SKM-1 (cell line): ENCODE measurements at regions not wholly inside any gene's neighbourhood (a gene's known extent, or its start where the extent isn't known, plus 50 kb on each side); places are given as distances from the start of the nearest gene placed in this dataset.

Experiments used
- DNase-seq: peaks from one replicate; lab custom pipeline; 2025; ENCODE audit not compliant: unreplicated experiment; lab: John Stamatoyannopoulos, UW

DNA sequence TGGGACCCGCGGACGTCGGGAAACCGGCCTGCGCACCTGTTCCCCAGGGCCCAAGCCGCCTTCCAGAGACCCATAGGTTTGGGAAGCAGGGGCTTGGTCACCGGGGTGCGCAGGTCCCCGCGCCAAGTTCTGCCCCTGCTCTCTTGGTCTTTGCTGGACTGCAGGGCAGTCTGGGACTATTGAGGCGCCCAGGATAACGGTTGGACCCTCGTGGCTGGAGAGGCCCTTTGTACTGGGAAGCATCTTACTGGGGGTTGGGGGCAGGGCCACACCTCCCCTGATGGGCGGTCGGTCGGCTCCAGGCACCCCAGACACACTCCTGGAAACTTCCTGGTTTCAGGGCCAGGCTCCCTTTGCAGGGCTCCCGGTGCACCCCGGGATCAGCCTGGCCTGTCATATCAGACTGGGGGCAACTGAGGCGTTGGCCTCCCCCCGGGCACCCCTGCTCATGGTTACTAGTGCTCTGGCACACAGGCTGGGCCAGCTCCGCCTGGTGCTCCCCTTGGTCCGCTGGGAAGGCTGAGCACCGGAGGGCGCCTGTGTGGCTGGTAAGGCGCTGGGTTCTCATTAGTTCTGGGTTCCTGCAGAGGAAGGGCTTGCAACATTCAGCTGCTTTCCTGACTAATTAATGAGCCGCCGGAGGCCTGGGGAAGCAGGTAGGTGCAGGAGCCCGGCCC is 1250.5 kb downstream of the BRD1 start:
- no peak for DNase-seq

DNA sequence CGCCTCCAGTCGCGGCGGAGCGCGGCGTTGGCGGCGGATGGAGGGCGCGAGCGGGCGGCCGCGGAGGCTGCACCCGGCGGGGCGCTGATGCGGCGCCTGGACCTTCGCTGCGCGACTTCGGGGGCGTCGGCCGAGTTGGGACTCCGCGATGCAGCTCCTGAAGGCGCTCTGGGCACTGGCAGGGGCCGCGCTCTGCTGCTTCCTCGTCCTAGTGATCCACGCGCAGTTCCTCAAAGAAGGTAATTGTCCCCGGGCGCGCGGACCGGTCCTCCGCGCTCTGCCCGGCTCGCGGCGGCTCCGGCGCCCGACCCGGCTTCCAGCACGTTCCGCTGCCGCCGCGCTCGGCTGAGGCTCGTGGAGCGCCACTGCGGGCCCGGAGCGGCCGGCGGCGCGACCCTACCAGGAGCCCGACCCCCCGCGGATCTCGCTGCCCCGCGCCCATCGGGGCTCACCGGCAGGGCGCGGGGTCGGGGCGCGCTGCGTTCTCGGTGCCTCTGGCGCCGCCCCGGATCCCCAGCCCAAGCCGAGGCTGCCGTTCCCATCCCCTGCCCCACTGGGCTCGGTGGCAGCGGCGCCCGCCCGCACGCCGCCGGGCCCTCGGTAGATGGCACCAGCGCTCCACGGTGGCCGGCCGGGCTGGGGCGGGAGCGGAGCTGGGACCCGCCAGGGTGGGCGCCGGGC is 1251.2 kb downstream of the BRD1 start:
- DNase-seq, result no peak

GRCh38 chr22:48575618-48576332 is 1251.9 kb downstream of the BRD1 start:
- DNase-seq, result no peak

DNA sequence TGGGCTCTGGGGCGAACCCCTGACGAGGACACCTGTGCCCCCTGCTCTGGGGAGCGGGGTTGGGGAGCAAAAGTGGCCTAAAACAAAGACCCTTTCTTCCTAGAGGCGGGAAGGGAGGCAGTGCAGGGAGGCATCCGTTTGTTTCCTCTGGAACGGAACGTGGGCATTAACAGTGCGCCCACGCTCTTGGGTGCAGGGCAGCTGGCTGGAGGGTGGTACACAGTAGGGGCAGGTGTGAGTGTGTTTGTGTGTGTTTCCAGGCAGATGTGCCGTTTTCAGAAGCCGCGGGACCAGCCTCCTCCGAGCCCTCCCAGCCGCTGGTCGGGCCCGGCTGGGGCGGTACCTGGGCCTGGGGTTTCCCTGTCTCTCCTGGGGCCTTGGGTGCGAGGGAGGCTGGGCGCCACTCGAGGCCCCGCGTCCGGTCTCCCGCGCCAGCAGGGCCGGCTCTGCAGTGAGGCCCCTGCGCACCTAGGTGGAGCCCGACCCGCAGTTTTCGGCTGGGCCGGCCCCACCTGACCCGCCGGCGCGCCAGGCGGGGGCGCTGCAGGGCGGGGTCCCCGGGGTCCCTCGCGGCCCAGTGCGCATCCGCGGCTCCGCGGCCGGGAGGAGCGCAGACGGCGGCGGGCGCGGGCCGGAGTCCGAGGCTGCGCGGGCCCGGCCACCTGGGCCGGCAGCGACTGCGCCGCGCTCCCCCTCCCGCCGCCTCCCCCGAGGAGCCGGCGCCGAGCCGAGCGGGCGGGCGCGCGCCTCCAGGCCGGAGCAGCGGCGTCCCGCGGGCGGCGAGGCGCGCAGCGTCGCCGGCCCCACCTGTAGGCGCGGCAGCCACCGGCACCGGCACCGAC is 1252.7 kb downstream of the BRD1 start:
- no peak for DNase-seq

- DNase-seq, result no peak
Observed at GRCh38 chr22:48573766-48574165, 1253.9 kb downstream of the BRD1 start.

- DNase-seq, result no peak
Observed at GRCh38 chr22:48572951-48573350, 1254.7 kb downstream of the BRD1 start.

DNA sequence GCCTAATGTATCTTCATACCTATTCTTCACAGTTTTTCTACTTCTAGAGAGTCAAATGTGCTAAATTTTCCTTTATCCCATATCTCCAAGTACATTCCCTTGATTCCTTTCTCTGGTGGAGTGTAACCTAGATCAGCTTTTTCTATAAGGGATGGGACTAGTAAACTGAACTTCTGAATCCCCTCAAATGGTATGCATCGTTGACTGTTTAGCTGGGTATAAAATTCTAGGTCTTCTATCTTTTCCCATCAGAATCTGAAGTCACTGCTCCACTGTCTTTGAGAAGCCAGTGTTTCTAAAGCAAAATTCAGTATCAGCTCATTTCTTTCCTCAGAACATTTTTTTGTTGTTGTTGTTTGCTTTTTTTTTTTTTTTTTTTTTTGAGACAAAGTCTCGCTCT is 1256.8 kb downstream of the BRD1 start:
- no peak for DNase-seq

DNA sequence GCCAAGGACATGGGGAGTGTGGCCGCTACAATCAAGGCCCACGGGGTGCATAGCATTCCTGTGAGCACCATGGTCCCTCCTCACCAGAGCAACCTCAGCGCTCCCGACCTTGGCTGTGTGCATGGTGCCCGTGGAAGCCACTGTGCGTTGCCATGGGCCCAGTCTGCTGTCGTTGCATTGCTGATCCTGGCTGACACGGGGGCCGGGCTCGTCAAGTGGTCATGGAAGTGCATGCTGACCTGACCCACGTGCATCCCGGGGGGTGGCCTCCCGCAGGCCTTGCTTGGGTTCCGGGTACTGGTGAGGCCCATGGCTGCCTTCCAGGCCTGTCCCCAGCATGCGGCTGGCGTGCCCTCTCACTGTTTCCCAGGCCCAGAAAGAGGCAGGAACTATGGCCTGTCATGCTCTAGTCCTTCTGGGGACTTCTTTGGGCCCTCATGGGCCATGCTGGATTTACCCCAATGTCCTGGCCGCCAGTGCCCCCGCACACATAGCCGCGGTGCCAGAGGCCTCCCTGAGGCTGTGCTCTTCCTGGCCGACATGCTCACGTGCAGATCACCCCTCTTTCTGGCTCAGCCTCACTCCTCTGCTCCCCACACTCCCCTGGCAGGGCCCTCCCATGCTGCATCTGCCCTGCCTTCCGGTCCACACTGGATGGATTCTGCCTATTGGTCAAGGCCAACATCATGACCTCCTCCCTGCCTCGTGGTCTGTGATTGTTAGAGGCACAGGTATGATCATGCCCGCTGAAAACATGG is 1258.0 kb downstream of the BRD1 start:
- DNase-seq, result no peak

- DNase-seq, result no peak
Observed at GRCh38 chr22:48568736-48569330, 1258.8 kb downstream of the BRD1 start.

GRCh38 chr22:48567213-48567975 is 1260.3 kb downstream of the BRD1 start:
- DNase-seq, result no peak

- DNase-seq, result no peak
Observed at GRCh38 chr22:48566741-48567140, 1260.9 kb downstream of the BRD1 start.

DNA sequence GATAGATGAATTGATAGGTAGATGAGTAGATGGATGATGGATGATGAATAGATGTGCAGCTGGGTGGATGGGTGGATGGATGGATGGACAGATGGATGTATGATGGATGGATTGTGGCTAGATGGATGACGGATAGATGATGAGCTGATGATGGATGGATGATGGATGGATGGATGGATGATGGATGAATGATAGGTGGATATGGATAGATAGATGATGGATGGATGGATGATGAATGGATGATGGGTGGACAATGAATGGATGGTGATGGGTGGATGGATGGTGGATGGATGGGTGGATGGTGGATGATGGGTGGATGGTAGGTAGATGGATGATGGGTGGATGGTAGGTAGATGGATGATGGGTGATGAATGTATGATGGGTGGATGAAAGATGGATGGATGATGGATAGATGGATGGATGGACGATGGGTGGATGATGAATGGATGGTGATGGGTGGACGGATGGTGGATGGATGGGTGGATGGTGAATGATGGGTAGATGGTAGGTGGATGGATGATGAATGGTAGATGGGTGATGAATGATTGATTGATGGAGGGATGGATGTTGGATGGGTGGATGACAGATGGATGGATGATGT is 1261.7 kb downstream of the BRD1 start:
- no peak for DNase-seq

DNA sequence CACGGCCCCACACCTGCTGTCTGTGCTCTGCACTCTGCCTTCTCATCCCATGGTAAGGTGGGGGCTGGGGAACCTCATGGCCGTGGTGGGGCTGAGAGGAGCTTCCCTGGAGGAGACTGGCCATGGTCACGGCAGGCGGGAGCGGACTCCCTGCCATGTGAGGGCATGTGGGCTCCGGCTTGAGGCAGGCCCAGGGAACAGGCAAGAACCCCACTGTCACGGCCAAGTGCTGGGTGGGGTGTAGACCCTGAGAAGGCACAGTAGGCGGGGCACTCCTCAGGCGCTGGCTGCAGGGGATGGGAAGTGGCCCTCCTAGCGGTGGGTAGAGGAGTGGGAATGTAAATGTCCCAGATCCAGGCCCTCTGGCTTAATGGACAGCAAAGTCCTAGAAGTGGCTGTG is 1262.7 kb downstream of the BRD1 start:
- no peak for DNase-seq

DNA sequence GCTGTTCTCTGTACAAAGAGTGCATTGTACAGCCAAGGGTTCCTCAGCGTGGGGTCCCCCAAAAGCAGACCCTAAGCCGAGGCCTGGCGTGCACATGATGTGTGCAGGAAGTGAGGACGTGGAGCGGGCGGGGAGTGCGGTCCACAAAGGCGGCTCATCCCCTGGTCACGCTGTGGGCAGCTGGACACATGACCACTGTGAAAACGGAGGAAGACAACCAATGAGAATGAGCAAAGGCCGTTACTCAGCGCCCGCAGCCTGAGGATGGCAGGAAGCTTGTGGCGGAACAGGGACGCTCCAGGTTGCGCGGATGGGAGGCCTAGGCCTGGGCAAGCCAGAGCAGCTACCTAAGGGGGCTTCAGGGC is 1263.7 kb downstream of the BRD1 start:
- no peak for DNase-seq

DNA sequence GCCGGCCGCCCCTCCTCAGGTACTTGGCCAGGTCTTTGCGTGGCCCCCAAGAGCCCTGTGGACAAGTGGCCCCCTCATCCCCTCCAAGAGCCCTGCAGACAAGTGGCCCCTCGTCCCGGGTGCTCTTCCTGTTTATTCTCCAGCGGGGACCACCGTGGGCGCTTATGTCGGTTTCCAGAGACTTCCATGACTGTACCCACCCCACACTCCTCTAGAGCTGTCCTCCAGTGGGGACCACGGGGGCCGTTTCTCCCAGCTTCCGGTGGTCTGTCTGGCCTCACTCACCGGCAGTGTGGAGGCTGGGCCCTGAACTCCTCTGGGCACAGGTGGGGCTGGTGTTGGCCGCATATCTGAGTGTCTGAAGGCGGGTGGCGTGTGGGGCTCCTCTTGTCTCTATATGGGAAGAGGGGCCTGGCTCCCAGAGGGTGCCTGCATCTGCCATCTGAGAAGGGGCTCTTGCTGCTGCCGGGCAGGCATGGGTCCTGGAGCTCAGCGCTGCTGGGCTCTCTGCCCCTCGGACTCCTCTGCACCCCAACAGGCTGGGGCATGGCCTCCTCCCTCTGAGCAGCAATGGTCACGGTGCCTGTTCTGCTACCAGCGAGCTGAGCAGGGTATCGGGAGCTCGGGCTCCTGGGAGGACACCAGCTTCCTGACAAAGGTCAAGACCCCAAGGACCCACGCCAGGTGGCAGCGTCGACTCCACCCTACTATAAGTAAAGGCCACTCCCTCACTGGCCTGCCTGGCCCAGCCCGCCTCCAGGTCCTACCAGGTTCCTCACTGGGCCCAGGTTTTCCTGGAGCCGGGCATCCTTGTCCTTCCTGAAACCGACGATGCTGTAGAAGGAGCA is 1264.3 kb downstream of the BRD1 start:
- no peak for DNase-seq

DNA sequence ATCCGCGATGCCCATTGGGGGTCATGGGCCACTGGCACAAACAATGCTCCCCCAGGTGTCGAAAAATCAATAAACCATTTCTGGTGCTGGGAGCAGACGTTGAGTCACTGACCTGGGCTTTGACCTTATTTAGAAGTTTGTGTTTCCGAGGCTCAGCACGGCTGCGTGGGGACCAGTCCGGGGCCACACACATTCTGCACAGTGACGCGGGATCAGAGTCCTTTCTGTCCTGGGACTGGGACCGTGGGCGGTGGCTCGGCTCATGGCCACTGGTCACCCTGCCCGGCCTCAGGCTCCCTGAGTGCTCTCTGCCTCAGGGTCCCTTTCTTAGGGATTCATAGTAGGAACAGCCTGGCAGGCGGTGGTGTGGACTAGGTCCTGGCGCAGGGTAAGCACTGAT is 1266.0 kb downstream of the BRD1 start:
- DNase-seq, result no peak

GRCh38 chr22:48560836-48561235 is 1266.8 kb downstream of the BRD1 start:
- no peak for DNase-seq

GRCh38 chr22:48560389-48560751 is 1267.3 kb downstream of the BRD1 start:
- no peak for DNase-seq
